GM12875 (cell line): ENCODE measurements at regions not wholly inside any gene's neighbourhood (a gene's known extent, or its start where the extent isn't known, plus 50 kb on each side); places are given as distances from the start of the nearest gene placed in this dataset.
"Not testable (repeated sequence)": the region's sequence is repeated elsewhere in the genome, so short reads cannot be mapped to it uniquely, and the experiment has no call there.

ENCODE experiments used
- H3K4me3 ChIP-seq: one replicate; pipeline ENCODE4 v1.5.1; 2011; ENCODE audit warnings: low read depth, low read length, control low read depth
- TF ChIP-seq, protein P1 (sequence below): IDR thresholded peaks from 2 replicates; pipeline ENCODE4 v1.5.1; 2011; ENCODE audit warnings: low read depth, mild to moderate bottlenecking, control low read depth, inconsistent platforms, low read length, moderate library complexity, borderline replicate concordance; ENCODE audit not compliant: insufficient read depth

DNA sequence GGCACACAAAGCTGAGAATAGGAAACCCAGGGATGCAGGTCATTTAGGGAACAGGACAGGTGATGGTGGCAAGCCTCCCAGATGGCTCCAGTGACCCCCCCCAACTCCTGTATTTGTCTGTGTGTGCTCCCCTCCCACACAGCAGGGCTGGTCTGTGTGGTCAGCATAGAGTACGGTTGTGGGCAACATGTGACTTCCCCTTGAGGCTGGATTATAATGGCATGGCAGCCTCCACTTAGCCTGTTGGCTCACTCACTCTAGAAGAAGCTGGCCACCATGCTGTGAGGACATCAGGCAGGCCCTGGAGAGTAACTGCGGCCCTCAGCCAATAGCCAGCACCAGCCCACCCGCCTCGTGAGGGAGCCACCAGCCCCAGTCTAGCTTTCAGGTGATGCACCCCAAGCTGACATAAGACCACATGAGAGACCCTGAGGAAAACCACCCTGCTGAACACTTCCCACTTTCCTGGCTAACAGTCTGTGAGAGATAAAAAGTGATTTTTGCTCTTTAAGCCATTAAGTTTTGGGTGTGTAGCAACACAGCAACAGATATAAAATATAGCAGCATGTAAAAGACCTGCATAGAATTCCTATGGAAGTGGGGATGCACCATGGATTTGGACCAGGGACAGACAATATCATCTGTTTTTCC is 151.3 kb downstream of the LAT start:
- H3K4me3 ChIP-seq = not testable (repeated sequence)

DNA sequence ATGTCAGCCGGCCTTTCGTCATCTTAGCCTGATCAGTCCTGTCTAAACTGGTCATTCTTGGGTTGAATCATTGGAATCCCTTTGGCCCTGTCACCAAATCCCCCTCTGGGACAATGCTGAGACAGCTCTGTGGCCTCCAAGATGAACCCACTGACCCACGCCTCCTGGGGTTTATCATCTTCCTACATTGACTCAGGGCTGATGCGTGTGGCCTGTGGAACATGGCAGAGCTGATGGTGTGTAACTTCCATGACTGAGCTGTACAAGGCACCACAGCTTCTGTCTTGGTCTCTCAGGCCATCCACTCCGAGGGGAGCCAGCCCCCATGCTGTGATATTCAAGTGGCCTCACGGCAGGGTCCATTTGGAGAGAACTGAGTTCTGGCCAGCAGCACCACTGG is 150.2 kb downstream of the LAT start:
- H3K4me3 ChIP-seq = not testable (repeated sequence)

DNA sequence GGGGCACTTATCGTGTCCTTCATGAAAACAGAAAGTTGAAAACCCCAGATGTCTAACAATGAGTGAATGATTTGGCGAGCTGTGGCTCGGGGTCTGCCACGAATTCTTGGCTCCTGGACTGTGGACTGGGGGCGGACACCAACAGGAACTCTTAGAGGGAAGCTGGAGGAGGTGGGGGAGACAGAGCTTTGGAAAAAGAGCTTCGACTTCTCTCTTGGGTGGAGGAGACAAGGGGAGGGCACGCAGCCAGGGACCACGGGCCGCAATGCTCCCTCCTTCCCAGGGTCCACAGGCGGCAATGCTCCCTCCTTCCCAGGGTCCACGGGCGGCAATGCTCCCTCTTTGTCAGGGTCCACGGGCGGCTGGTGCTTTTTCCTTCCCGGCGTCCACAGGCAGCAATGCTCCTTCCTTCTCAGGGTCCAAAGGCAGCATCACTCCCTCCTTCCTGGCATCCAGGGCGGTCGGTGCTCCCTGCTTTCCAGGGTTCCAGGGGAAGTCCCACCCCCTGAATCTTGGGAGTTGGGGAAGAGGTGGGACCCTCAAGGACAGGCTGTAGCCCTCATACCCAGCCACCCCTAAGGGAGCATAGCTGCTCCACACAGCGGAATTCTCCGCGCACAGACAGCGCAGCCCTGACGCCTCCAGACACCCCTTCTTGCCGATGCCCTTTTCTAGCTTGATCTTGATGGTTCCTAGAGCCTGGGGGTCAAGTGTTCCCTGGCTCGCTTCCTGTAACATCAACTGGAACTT is 149.0 kb downstream of the LAT start:
- not testable (repeated sequence) for H3K4me3 ChIP-seq

DNA sequence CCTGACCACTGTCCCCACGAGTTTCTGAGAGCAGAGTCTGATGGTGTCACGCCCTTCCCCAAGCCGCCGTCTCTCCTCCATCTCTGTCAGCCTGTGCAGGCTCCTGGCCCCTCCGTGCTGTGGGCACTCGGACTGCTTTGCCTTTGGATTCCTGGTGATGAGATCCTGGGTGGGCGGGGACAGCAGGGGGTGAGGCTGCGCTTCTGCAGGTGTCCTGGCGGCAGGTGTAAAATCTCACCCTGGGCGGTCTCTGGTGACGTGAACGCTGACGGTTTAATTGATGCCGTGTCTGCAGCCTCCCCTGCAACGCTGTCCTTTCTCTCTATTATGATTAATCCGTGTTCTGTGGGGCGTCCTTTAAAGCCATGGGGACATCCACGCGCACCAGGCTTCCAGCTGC is 148.0 kb downstream of the LAT start:
- H3K4me3 ChIP-seq = not testable (repeated sequence)

DNA sequence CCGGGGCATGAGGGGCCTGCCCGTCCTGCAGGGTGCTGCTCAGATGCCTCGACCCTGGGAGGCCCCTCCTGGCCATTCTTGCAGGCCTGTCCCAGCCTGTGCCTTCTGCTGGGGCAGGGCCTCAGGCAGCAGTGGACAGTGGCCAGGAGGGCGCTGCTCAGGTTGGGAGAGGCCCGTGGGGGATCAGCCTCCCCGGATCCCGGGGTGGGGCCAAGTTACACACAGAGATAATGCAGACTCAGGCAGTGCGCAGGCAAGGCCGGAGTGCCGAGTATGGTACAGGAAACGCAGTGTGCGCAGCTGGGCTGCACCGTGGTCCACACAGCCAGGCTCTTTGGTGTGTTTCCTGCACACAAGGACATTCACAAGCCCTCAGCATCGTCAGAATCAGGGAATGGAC is 147.6 kb downstream of the LAT start:
- not testable (repeated sequence) for H3K4me3 ChIP-seq

DNA sequence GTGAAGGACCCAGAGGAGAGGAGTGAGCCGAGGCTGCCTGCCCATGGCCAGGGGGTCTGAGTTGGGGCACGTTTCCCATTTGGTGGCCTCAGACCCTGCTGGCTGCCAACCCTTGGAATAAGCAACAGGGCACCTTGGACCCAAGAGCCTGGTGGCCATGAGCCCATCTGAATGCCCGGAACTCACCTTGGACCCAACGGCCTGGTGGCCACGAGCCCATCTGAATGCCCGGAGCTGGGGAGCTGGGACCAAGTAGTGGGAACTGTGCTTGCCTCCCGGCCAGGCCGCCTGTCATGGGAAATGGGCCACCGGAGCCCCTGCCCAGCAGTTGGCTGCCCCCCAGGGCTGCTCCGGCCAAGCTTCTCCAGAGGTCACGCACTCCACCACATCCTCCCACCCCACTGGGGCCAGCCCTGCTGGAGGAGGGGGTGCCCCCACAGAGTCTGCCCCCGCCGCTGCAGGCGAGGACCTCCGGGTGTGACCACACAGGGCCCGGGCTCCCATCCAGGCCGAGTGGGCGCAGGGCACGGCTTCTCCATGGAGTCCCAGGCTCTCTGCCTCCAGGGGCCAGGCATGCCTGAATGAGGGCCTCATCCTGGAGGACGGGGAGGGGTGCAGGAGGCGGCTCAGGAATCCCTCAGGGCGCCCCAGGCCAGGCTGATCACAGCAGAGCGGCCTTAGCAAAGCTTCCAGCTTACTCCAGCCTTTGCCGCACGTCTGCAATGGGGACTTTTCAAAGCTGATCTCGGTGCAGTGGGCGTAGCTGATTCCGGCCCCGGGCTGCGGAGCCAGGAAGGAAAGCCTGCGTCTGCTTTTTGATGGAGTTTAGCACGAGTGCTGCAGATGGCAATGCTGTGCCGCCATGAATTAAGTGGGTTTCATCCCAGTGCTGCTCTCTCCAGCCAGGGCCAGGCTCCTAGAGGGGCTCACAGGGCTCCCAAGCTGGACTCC is 146.3 kb downstream of the LAT start:
- H3K4me3 ChIP-seq = not testable (repeated sequence)

DNA sequence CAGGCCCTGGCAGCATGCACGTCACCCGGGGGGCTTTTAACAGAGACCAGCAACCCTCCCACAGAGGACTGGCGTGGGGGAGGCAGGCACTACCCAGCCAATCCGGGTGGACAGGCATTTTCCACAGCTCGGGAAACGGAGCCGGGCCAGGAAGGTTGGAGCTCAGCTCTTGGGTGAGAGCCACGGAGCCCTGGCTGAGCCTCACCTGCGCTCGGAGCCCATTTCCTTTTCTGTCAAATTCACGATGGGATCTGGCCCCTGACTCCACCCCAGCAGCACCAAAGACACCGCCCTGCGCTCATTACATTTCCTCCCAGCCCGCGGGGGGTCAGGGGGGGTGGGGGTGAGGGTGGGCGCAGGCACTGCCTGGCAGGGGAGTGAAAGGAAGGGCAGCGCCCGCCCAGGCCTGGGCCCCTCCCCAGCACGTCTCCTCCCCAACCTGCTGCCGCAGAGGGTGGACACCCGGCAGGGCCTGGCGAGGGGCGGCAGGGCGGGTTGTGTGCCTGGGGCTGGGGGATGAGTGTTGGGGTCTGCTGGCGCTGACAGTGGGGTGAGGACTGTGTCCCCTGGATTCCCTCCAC is 145.4 kb downstream of the LAT start:
- not testable (repeated sequence) for H3K4me3 ChIP-seq

DNA sequence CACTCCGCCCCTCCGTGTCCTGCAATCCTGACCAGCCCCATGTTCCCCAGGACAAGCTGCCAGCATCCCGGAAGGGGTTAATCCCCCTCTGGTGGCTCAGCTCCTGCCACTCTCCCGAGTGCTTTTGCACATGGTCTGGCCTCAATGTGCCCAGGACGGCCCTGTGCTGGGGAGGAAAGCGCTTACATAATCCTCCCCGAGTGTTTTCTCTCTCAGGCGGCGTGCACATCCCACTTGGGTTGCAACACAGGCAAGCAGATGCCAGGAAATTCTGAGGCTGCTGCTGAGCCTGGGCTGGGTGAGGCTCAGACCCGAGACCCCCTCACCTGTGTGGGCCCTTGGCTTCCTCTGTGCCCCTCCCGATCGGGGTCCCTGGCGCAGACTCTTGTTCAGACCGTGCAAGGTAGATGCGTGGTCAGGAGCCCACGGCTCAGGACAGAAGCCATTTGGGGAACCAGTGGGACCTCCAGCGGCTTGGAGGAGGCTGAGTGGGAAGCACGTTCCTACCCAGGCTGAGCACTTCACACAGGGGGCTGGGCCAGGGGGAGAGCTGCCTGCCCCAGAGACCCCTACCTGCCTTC is 144.7 kb downstream of the LAT start:
- not testable (repeated sequence) for H3K4me3 ChIP-seq

DNA sequence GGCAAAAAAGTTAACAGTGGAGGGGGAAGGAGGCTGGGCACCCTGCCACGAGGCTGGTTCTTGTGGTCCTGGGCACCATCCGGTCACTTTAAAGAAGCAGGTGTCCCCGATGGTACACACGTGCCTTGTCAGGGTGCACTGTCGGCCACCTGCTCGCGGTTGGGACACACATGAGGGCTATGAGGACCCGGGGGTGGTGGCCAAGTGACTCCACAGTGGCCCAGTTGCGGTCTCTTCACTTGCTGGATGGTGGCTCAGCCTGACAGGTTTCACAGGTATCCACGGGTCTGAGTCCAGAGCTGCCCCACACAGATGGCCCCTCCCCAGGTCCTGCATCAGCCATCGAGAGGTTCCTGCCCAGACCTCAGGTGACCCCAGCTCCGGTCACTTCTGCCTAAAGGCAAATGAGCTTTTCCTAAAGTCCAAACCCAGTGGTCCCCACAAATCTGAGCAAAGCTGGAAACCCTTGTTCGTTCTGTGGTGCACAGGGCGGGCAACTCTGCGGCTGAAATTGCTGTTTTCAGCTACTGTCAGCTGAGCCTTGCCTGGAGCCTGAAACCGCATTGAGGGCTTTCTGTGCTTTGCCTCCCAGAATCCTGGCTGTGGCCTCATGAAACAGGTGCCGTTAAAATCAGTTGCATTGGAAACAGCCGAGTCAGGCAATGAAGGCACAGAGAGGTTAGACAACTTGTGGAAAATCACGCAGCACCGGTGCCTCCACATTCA is 144.0 kb downstream of the LAT start:
- H3K4me3 ChIP-seq = not testable (repeated sequence)

DNA sequence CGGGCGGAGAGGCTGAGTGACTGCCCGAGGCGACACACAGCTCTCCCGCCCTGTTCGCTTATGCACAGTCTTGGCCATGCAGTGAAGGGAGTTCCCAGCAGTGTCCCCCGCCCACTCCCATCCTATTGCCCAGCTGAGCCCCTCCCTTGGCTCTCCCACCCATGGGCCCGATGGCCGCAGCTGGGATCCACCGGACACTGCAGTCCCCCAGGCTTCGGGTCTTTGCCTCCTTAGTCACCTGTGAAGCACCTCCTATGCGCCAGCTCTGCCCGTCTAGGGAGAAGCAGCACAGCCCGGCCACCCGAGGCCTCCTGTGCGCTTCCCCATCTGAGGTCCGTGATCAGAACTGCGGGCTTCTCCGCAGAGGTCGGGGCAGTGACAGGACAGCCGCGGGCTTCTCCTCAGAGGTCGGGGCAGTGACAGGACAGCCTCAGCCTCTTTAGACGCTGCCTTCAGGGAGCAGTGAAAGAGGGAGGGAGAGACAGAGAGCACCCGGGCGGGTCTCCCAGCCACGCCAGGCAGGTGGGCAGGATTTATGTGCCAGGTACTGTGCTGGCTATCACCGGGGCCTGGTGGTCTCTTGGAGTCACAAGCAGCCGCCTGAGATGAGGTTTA is 143.1 kb downstream of the LAT start:
- H3K4me3 ChIP-seq = not testable (repeated sequence)

DNA sequence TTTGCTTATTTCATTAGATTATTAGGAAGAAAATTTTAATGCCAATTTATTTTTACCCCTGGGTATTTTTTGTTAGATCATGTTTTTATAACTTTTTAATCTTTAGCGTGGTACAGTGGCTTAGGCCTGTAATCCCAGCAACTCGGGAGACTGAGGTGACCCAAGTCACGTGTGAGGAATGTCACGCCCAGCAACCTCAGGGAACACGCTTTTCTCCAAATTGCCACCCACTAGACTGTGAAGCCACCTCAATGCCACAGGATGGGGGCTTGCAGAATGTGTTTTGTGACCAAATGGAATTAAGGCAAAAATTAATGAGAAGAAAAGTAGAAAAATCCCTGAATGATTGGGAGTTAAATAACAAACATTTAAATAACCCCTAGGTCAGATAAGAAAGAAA is 141.8 kb downstream of the LAT start:
- H3K4me3 ChIP-seq = no peak overlapping the region
- TF ChIP-seq, protein P1, sequence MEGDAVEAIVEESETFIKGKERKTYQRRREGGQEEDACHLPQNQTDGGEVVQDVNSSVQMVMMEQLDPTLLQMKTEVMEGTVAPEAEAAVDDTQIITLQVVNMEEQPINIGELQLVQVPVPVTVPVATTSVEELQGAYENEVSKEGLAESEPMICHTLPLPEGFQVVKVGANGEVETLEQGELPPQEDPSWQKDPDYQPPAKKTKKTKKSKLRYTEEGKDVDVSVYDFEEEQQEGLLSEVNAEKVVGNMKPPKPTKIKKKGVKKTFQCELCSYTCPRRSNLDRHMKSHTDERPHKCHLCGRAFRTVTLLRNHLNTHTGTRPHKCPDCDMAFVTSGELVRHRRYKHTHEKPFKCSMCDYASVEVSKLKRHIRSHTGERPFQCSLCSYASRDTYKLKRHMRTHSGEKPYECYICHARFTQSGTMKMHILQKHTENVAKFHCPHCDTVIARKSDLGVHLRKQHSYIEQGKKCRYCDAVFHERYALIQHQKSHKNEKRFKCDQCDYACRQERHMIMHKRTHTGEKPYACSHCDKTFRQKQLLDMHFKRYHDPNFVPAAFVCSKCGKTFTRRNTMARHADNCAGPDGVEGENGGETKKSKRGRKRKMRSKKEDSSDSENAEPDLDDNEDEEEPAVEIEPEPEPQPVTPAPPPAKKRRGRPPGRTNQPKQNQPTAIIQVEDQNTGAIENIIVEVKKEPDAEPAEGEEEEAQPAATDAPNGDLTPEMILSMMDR = no peak

DNA sequence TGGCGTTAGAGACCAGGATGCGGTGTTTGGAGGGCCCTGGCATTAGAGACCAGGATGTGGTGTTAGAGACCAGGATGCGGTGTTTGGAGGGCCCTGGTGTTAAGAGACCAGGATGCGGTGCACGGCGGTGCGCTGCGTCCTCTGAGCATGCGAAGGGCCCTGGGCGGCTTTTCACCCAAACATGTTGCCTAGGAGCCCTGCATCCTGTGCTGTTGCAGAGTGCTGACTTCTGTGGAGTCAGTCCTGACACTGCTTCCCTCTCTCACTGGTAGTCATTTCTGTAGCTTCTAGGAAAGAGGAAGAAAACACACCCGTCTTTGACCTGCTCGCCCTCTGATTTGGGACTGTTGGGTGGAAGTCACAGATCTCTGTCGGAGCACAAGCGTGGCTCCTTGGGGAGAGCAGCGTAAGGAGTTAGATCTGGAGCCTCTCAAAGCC is 141.2 kb downstream of the LAT start:
- TF ChIP-seq, protein P1 = no peak
- H3K4me3 ChIP-seq = no peak overlapping the region
